AG04450 (cell line): ENCODE measurements at regions not wholly inside any gene's neighbourhood (a gene's known extent, or its start where the extent isn't known, plus 50 kb on each side); places are given as distances from the start of the nearest gene placed in this dataset.
A peak's percentile ranks its signal among the peaks of the same experiment; 100 is the strongest.

Experiments
- CTCF ChIA-PET: fragments of 300-600, 350-600 bp; formaldehyde crosslinking; extraction: SDS; loops from one replicate; lab custom pipeline; 2022; ENCODE audit warnings: antibody characterized with exemption, inconsistent platforms; lab: Charles Lee
- POLR2A ChIA-PET: fragments of 350-600 bp; formaldehyde crosslinking; extraction: SDS; loops from one replicate; lab custom pipeline; 2021; ENCODE audit warnings: antibody characterized with exemption, inconsistent platforms; lab: Yijun Ruan, JAX
- DNase-seq: peaks from one replicate; pipeline ENCODE4 v3.0.0-alpha.2; 2011; ENCODE audit warnings: low read depth, low spot score
- H3K27ac ChIP-seq: one replicate; pipeline ENCODE4 v1.5.1; 2012; ENCODE audit warnings: low read depth, low read length, control low read depth
- H3K27me3 ChIP-seq: one replicate; pipeline ENCODE4 v1.6.0; 2012; ENCODE audit warnings: low read length; ENCODE audit not compliant: control insufficient read depth, insufficient read depth
- H3K4me3 ChIP-seq: 2 replicates; pipeline ENCODE4 v1.5.1; 2011; ENCODE audit warnings: mild to moderate bottlenecking, low read depth, low read length, control low read depth
- H3K9me3 ChIP-seq: 2 replicates; pipeline ENCODE4 v1.5.1; 2012; ENCODE audit warnings: low read length; ENCODE audit not compliant: control insufficient read depth, insufficient read depth
- TF ChIP-seq, protein P1 (sequence below): IDR thresholded peaks from 2 replicates; pipeline ENCODE4 v1.5.1; 2011; ENCODE audit warnings: low read depth, low read length, control low read depth, inconsistent platforms

GRCh38 chr2:81328968-81329367, 1024.4 kb upstream of the LRRTM1 start:
- ChIA-PET POLR2A (no interaction called here), CTCF (no interaction called here)
- DNase-seq, result no peak
- Histone ChIP-seq H3K9me3 (no peaks in the 10 kb centered on the region; the same call in 1 of the 2 replicates), H3K27ac (no peak overlapping the region), H3K4me3 (no peak overlapping the region), H3K27me3 (no peaks in the 10 kb centered on the region)
- TF ChIP-seq, protein P1, sequence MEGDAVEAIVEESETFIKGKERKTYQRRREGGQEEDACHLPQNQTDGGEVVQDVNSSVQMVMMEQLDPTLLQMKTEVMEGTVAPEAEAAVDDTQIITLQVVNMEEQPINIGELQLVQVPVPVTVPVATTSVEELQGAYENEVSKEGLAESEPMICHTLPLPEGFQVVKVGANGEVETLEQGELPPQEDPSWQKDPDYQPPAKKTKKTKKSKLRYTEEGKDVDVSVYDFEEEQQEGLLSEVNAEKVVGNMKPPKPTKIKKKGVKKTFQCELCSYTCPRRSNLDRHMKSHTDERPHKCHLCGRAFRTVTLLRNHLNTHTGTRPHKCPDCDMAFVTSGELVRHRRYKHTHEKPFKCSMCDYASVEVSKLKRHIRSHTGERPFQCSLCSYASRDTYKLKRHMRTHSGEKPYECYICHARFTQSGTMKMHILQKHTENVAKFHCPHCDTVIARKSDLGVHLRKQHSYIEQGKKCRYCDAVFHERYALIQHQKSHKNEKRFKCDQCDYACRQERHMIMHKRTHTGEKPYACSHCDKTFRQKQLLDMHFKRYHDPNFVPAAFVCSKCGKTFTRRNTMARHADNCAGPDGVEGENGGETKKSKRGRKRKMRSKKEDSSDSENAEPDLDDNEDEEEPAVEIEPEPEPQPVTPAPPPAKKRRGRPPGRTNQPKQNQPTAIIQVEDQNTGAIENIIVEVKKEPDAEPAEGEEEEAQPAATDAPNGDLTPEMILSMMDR, result no peak

DNA sequence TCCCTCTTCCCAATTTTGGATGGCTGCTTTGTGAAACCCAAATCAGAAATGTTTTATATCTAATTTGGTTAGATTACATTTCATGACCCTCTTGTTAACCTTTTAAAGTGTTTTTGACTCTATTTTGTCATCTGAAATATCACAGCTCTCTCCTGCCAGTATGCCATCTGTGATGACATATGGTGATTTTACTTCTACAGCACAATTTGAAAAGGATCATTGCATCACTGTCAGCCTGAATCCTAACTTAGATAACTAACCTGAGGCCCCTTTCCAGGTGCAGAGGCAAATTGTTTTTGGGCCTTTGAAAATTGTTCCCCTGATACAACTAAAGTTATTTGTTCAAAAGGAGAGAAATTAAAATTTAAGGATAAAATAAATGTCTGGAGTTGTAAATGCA, 1023.4 kb upstream of the LRRTM1 start:
- Histone ChIP-seq H3K9me3 (no peaks in the 10 kb centered on the region; the same call in 1 of the 2 replicates), H3K27ac (no peak overlapping the region), H3K4me3 (no peak overlapping the region), H3K27me3 (no peaks in the 10 kb centered on the region)
- ChIA-PET POLR2A (no interaction called here), CTCF (no interaction called here)
- TF ChIP-seq, protein P1, result no peak
- no peak for DNase-seq

DNA sequence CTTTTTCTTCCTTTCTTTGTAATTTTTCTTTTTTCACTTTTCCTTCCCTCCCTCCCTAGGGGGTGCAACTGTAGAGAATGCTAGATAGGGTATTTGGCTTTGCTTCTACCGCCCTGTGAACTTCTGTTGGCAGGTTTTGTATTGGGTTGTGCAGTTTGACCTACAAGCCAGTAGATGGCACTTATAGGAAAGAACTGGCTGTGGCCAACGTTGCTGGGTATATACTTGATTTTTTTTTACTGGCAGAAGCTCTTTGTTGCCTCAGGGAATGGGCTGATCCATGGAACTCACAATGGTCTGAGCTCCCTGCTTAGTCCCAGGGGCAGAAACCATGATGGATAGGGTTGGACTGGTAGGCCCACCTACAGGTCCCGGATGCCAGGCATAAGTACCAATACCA, 1019.5 kb upstream of the LRRTM1 start:
- H3K27me3 ChIP-seq, result no peaks in the 10 kb centered on the region
- H3K4me3 ChIP-seq, result no peak overlapping the region
- H3K27ac ChIP-seq, result no peak overlapping the region
- H3K9me3 ChIP-seq, result no peaks in the 10 kb centered on the region; the same call in 1 of the 2 replicates
- POLR2A ChIA-PET, result no interaction called here
- CTCF ChIA-PET, result no interaction called here
- no peak for DNase-seq
- TF ChIP-seq, protein P1, result peak; percentile 42

- TF ChIP-seq, protein P1, result no peak
- H3K27me3 ChIP-seq, result no peaks in the 10 kb centered on the region
- H3K9me3 ChIP-seq, result peaks cover 2% of the 10 kb centered on the region; the same call in 1 of the 2 replicates
- DNase-seq, result no peak
- no peak overlapping the region for H3K27ac ChIP-seq
- H3K4me3 ChIP-seq, result no peak overlapping the region
- CTCF ChIA-PET, result no interaction called here
- POLR2A ChIA-PET, result no interaction called here
Measured at GRCh38 chr2:81304154-81304830, 999.7 kb upstream of the LRRTM1 start.

DNA sequence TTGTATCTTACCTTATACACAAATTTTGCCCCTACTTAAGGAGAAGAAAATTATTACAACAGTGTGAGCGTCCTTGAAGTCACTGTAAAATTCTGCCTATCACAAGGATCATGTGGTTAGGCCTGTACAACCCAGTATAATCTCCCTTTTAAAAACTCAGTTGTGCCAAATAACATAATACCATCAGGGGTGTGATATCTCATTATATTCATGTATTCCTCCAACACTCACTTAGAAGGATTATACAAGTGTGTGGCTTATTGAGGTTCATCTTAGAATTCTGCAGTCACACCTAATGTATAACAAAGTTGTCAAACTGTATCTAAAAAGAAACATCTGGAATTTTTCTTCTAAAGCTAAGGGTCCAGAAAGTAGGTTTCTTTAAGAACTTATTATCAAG, 998.8 kb upstream of the LRRTM1 start:
- TF ChIP-seq, protein P1, result no peak
- ChIA-PET CTCF (no interaction called here), POLR2A (no interaction called here)
- Histone ChIP-seq H3K4me3 (no peak overlapping the region), H3K9me3 (peaks cover 2% of the 10 kb centered on the region; the same call in 1 of the 2 replicates), H3K27me3 (no peaks in the 10 kb centered on the region), H3K27ac (no peak overlapping the region)
- DNase-seq, result no peak
